GM23338 (cell line): ENCODE measurements at regions not wholly inside any gene's neighbourhood (a gene's known extent, or its start where the extent isn't known, plus 50 kb on each side); places are given as distances from the start of the nearest gene placed in this dataset.

Experiments
- ATAC-seq: fragments of 200-7000 bp; cut with Tn5 transposase; 3 replicates; pipeline ENCODE4 v1.9.1; 2020
- DNase-seq: peaks from one replicate; pipeline ENCODE4 v3.0.0-alpha.2; 2015; ENCODE audit warnings: low spot score
- H2AFZ ChIP-seq: fragments of 200-600 bp; sonication (generic); 2 replicates; pipeline ENCODE4 v1.8.0; 2016; ENCODE audit warnings: antibody characterized with exemption, mild to moderate bottlenecking, moderate library complexity
- H3F3A ChIP-seq: fragments of 200-600 bp; sonication (generic); replicated peaks from 2 replicates; pipeline ENCODE4 v1.8.0; 2017; ENCODE audit warnings: antibody characterized with exemption, mixed run types, low read depth
- H3K27ac ChIP-seq: fragments of 200-600 bp; sonication (generic); 2 replicates; pipeline ENCODE4 v1.6.1; 2016; ENCODE audit warnings: low read depth
- H3K27me3 ChIP-seq: fragments of 200-600 bp; sonication (generic); 2 replicates; pipeline ENCODE4 v1.8.0; 2016; ENCODE audit warnings: mild to moderate bottlenecking, mixed run types, moderate library complexity; ENCODE audit not compliant: insufficient read depth
- H3K36me3 ChIP-seq: fragments of 200-600 bp; sonication (generic); 2 replicates; pipeline ENCODE4 v1.8.0; 2016; ENCODE audit warnings: mild to moderate bottlenecking; ENCODE audit not compliant: insufficient read depth
- H3K4me1 ChIP-seq: fragments of 200-600 bp; sonication (generic); 2 replicates; pipeline ENCODE4 v1.8.0; 2016; ENCODE audit warnings: mild to moderate bottlenecking, moderate library complexity; ENCODE audit not compliant: insufficient read depth
- H3K4me2 ChIP-seq: fragments of 200-600 bp; sonication (generic); 2 replicates; pipeline ENCODE4 v1.7.1; 2017; ENCODE audit warnings: mixed run types
- H3K4me3 ChIP-seq: fragments of 200-600 bp; sonication (generic); 2 replicates; pipeline ENCODE4 v1.6.1; 2016; ENCODE audit warnings: mixed run types
- H3K79me2 ChIP-seq: fragments of 200-600 bp; sonication (generic); replicated peaks from 2 replicates; pipeline ENCODE4 v1.8.0; 2017; ENCODE audit warnings: mild to moderate bottlenecking; ENCODE audit not compliant: insufficient read depth
- H3K9me2 ChIP-seq: fragments of 200-600 bp; sonication (generic); 2 replicates; pipeline ENCODE4 v1.8.0; 2017; ENCODE audit not compliant: insufficient read depth
- H4K20me1 ChIP-seq: fragments of 200-600 bp; sonication (generic); replicated peaks from 2 replicates; pipeline ENCODE4 v1.8.0; 2017; ENCODE audit warnings: mild to moderate bottlenecking; ENCODE audit not compliant: insufficient read depth
- H3K27ac Mint-ChIP-seq: 2 replicates; pipeline ENCODE4 v1.8.0; 2020; ENCODE audit warnings: inconsistent platforms, mild to moderate bottlenecking, moderate library complexity, mixed read lengths
- H3K27me3 Mint-ChIP-seq: 3 replicates; pipeline ENCODE4 v1.8.0; 2022; ENCODE audit warnings: low read depth, mild to moderate bottlenecking, moderate library complexity, mixed read lengths, inconsistent platforms; ENCODE audit not compliant: insufficient read depth, poor library complexity
- H3K36me3 Mint-ChIP-seq: 3 replicates; pipeline ENCODE4 v1.8.0; 2021; ENCODE audit warnings: low read depth, mild to moderate bottlenecking, inconsistent platforms, moderate library complexity, mixed read lengths
- H3K4me1 Mint-ChIP-seq: 3 replicates; pipeline ENCODE4 v1.8.0; 2020; ENCODE audit warnings: mild to moderate bottlenecking, inconsistent platforms, mixed read lengths
- H3K4me3 Mint-ChIP-seq: 3 replicates; pipeline ENCODE4 v1.8.0; 2021; ENCODE audit warnings: moderate library complexity, mild to moderate bottlenecking, inconsistent platforms, mixed read lengths
- H3K9me3 Mint-ChIP-seq: 3 replicates; pipeline ENCODE4 v1.8.0; 2020; ENCODE audit warnings: moderate library complexity, mild to moderate bottlenecking, inconsistent platforms, mixed read lengths
- CREB1 ChIP-seq: fragments of 250-450 bp; sonication (Bioruptor Pico); IDR thresholded peaks from 2 replicates; pipeline ENCODE4 v1.5.0; 2020; ENCODE audit warnings: low read depth, mild to moderate bottlenecking, moderate library complexity
- CTCF ChIP-seq, 2 experiments: fragments of 200-600 bp in 1 of 2; sonication (generic) in 1 of 2; conservative IDR thresholded peaks; 2 replicates each; pipeline versions ENCODE4 v1.5.1 to v1.6.1; 2016 to 2017; ENCODE audit warnings: antibody characterized with exemption in 2 of 2, low read depth in 2 of 2, mild to moderate bottlenecking in 2 of 2, moderate library complexity in 1 of 2
- ETS1 ChIP-seq: IDR thresholded peaks from 2 replicates; pipeline ENCODE4 v1.6.1; 2016; ENCODE audit warnings: antibody characterized with exemption
- NANOG ChIP-seq: IDR thresholded peaks from 2 replicates; pipeline ENCODE4 v1.6.1; 2016; ENCODE audit warnings: antibody characterized with exemption, borderline replicate concordance
- POLR2AphosphoS5 ChIP-seq: IDR thresholded peaks from 2 replicates; pipeline ENCODE4 v1.6.1; 2016; ENCODE audit warnings: antibody characterized with exemption, low read depth
- REST ChIP-seq: IDR thresholded peaks from one replicate; pipeline ENCODE4 v1.6.1; 2018; ENCODE audit warnings: antibody characterized with exemption; ENCODE audit not compliant: unreplicated experiment
- STAT1 ChIP-seq: IDR thresholded peaks from one replicate; pipeline ENCODE4 v1.6.1; 2016; ENCODE audit warnings: antibody characterized with exemption; ENCODE audit not compliant: unreplicated experiment
- ZNF114 ChIP-seq: fragments of 250-450 bp; sonication (Bioruptor Pico); IDR thresholded peaks from 2 replicates; pipeline ENCODE4 v1.5.0; 2020; ENCODE audit warnings: mild to moderate bottlenecking, moderate library complexity
- ZNF462 ChIP-seq: fragments of 250-450 bp; sonication (Bioruptor Pico); IDR thresholded peaks from 2 replicates; pipeline ENCODE4 v1.5.0; 2020; ENCODE audit warnings: mild to moderate bottlenecking, moderate library complexity

GRCh38 chr2:6081955-6082624, 389.9 kb downstream of the SOX11 start (continued):
- no peak for TF ChIP-seq REST
- no peak for TF ChIP-seq ETS1

GRCh38 chr2:6082625-6083018, 390.4 kb downstream of the SOX11 start:
- no peak overlapping the region for H3K4me3 Mint-ChIP-seq
- peaks cover 79% of the 10 kb centered on the region for H3K9me3 Mint-ChIP-seq
- H3K4me2 ChIP-seq: peak overlapping the region; percentile 20; the same call in 1 of the 2 replicates
- H3K27ac Mint-ChIP-seq: no peak overlapping the region
- no peaks in the 10 kb centered on the region for H4K20me1 ChIP-seq
- H3F3A ChIP-seq: no peaks in the 10 kb centered on the region
- H3K4me3 ChIP-seq: no peak overlapping the region
- no peaks in the 10 kb centered on the region for H3K79me2 ChIP-seq
- ATAC-seq: no peak
- H2AFZ ChIP-seq: no peak overlapping the region
- H3K9me2 ChIP-seq: no peaks in the 10 kb centered on the region
- H3K4me1 ChIP-seq: peaks cover 7% of the 10 kb centered on the region; the same call in 1 of the 2 replicates
- H3K27me3 ChIP-seq: no peaks in the 10 kb centered on the region
- H3K4me1 Mint-ChIP-seq: peaks cover 17% of the 10 kb centered on the region
- H3K36me3 Mint-ChIP-seq: peaks cover 28% of the 10 kb centered on the region
- DNase-seq: no peak
- H3K36me3 ChIP-seq: peaks cover 3% of the 10 kb centered on the region; the same call in 1 of the 2 replicates
- H3K27me3 Mint-ChIP-seq: peaks cover 4% of the 10 kb centered on the region
- H3K27ac ChIP-seq: no peak overlapping the region
- no peak for TF ChIP-seq ETS1
- no peak for TF ChIP-seq STAT1
- TF ChIP-seq CTCF (conservative IDR thresholded peaks at IDR 0.05; ENCODE audit: low read depth in 2 of 2): no peak
- TF ChIP-seq ZNF462: no peak
- no peak for TF ChIP-seq NANOG
- no peak for TF ChIP-seq ZNF114 (CRISPR knock-in tag)
- no peak for TF ChIP-seq POLR2AphosphoS5
- TF ChIP-seq CREB1: no peak
